Renal pelvis (tissue), 1 donor: ENCODE measurements at regions not wholly inside any gene's neighbourhood (a gene's known extent, or its start where the extent isn't known, plus 50 kb on each side); places are given as distances from the start of the nearest gene placed in this dataset.
"Not testable (repeated sequence)": the region's sequence is repeated elsewhere in the genome, so short reads cannot be mapped to it uniquely, and the experiment has no call there.

Experiments
- DNase-seq: peaks from one replicate; pipeline ENCODE4 v3.0.0-alpha.2; 2013

DNA sequence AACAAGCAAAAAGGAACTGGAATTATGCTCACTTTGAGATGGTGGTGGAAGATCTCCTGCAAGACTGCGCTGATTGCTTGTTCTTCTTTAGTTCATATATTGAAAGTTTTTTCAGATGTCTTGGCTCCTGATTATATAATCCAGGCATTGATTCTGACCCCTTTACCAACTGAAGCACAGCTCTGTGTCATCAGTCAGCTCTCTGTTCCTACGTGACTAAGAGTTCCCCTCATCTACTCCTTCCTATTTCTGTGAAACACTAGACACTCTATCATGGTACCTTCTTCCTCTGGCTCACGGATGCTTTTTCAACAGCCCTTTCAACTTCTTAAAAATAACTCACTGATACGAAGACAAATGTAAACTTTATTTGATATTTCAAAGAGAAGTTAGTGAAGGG lies 788.6 kb downstream of the SOCS6 start:
- DNase-seq, result no peak

DNA sequence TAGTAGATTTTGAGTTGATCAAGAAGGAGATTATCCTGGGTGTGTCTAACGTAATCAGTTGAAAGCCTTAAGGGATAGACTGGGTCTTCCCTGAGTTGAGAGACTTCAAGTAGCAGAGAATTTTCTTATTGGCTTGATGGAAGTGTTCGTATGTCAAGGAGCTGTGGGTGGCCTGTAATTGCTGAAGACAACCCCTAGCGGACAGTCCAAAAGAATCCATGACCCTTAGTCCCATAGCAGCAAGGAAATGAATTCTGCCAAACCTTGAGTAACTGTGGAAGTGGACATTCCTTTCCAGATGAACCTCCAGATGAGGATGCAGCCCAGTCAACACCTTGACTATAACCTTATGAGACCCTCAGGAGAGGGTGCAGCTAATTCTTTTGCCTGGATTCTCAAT lies 786.3 kb downstream of the SOCS6 start:
- no peak for DNase-seq

DNA sequence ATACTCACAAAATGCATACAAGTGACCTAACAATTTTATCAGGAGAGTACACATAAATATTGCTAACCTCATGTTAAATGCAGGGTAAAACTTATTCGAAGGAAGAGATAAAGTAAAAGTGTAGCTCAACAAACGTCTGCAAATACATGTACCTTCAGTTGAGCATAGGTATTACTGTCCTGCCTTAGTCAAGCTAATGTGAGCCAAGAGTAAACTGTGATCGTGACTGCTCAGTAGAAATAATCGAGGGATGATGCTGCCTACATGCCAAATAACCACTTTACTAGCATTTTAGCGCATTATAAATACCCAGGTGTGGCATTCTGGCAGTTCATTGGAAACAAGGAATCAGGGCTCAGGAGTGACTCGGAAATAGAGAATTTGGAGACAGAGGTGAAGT lies 779.5 kb downstream of the SOCS6 start:
- DNase-seq, result no peak

DNA sequence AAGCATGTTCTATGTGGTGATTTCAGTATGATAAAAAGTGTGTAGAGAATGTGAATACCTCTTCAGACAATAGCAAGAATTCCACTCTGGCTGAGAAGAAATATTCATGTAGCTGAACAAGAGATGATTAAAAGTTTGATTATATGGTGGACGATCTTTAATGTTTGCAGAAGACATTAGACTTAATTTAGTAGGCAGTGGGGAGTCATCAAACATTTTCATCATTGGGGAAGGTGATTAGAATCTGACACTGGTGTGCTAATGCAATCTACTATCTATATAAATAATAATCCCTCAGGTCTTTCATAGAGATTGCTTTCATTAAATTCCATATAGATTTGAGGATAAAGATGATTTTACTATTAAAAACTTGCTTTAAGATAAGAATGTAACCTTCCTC lies 761.0 kb downstream of the SOCS6 start:
- DNase-seq, result no peak

DNA sequence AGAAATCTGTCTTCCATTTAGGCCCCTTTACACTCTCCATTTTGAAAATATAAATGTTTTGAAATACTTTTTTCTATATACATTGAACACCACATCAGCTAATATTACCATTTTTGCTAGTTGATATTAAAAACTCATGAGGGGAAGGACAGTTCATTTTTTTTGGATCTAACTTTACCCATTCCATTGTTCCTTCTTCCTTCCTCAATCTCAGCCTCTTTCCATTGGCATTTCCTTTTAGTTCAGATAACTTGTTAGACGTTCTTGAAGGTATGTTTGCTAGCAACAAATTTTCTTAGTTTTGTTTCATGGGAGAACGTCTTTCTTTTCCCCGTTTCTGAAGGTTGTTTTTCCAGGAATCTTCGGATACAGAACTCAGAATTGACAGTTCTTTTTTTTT lies 759.0 kb downstream of the SOCS6 start:
- DNase-seq, result no peak

DNA sequence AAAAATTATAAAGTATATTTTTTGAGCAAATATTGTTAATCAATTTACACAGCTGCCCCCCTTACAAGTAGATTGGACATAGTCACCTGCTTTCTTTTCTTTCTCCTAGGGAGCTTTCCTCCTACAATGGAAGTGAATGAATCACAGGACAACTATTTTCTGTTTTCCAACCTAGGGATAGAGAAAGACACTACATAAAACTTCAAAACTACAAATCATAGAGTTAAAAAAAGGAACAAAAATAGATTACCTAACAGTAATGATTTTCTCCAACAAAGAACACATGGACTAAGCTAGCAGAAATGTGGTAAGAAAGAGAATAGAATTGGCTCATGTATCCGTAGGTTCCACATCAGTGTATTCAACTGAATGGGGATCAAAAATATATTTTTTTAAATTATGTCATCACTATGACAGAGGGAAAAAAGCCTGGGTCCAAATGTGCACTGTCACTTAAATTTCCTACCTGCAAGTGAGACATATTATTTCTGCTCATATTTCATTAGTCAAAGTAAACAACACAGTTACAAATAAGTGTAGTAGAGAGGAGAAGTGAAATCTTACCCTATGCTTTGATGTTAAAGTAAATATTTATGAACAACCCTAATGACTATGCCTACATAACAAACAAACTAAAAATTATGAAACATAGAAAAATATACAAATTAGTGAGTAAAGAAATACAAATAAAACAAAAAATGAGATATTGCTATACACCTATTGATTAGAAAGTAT lies 756.7 kb downstream of the SOCS6 start:
- no peak for DNase-seq

DNA sequence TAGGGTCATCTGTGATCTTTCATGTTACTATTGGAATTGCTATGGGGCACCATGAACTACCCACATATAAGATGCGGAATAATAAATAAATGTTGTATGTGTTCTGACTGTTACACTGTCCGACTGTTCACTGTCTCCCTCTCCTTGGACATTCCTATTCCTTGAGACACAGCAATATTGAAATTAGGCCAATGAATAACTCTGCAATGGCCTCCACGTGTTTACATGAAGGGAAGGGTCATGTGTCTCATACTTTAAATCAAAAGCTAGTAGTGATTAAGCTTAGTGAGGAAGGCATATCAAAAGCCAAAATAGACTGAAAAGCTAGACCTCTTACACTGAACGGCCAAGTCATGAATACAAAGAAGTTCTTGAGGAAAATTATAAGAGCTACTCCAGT lies 751.3 kb downstream of the SOCS6 start:
- no peak for DNase-seq

DNA sequence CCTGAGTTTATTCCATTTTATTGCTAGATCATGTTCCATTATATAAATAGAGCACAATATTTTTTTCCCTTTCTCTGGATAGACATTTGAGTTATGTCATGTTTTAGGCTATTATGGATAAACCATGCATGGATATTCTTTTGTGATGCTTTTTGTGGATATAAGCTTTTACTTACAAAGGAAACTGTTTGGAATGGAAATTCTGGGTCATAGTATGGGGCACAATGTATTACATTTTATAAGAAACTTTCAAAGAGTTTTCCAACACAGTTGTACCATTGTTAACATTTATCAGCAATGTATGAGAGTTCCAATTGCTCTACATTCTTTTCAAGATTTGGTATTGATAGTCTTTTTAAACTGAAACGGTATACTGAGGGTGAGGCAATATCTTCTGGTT lies 749.4 kb downstream of the SOCS6 start:
- DNase-seq, result no peak

DNA sequence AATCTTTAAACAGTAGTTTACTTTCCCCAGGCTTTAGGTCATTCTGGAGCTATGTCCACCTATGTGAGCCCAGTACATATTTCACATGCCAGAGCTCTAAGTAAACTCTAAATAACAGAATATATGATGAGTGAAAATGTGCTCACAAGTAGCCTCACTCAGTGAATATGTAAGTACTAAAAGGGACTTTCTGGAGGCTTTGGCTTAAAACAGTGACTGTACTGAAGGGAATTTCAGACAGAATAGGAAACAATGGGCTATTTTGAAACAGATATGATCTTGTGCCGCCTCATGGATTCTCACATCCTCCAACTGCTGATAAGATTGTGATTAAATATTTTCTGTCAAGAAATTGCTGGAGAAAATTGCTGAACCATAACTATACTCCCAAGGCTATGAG lies 747.9 kb downstream of the SOCS6 start:
- DNase-seq, result peak; percentile 10

DNA sequence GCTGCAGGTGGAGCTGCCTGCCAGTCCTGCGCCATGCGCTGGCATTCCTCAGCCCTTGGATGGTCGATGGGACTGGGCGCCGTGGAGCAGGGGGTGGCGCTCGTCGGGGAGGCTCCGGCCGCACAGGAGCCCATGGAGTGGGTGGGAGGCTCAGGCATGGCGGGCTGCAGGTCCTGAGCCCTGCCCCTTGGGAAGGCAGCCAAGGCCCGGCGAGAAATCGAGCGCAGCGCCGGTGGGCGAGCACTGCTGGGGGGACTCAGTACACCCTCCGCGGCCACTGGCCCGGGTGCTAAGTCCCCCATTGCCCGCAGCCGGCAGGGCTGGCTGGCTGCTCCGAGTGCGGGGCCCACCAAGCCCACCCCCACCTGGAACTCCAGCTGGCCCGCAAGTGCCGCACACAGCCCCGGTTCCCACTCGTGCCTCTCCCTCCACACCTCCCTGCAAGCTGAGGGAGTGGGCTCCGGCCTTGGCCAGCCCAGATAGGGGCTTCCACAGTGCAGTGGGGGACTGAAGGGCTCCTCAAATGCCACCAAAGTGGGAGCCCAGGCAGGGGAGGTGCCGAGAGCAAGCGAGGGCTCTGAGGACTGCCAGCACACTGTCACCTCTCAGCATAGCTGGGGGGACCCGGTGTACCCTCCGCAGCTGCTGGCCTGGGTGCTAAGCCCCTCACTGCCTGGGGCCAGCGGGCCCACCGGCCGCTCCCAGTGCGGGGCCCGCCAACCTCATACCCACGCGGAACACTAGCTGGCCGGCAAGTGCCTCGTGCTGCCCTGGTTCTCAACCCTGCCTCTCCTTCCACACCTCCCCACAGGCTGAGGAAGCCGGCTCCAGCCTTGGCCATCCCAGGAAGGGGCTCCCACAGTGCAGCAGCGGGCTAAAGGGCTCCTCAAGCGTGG lies 742.7 kb downstream of the SOCS6 start:
- DNase-seq, result not testable (repeated sequence)

DNA sequence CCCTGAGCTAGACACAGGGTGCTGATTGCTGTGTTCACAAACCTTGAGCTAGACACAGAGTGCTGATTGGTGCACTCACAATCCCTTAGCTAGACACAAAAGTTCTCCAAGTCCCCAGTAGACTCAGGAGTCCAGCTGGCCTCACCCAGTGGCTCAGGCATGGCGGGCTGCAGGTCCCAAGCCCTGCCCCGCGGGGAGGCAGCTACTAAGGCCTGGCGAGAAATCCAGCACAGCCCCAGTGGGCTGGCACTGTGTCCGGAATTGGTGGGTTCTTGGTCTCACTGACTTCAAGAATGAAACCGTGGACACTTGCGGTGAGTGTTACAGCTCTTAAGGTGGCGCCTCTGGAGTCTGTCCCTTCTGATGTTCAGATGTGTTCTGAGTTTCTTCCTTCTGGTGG lies 741.2 kb downstream of the SOCS6 start:
- not testable (repeated sequence) for DNase-seq

DNA sequence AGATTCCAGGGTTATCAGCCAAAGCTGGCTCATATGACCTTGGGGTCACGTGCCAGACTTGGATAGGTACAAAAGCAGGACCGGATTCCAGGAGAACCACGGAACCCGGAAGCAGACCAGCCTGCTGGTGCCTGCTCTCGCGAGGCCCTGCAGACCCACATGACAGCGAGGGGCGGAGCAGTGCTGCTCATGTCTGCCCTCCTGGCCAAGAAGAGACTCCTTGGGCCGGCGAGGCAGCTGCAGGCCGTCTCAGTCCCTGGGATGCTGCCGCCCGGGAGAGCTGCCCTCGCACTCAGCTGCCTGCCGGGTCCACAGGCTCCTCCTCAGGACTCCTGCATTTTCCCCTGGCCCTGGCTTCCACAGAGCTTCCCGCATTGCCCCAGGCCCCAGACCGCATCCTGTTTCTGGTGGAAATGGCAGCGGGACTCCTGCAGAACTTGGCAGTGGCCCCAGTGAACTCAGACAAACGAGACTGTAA lies 739.5 kb downstream of the SOCS6 start:
- DNase-seq, result no peak

DNA sequence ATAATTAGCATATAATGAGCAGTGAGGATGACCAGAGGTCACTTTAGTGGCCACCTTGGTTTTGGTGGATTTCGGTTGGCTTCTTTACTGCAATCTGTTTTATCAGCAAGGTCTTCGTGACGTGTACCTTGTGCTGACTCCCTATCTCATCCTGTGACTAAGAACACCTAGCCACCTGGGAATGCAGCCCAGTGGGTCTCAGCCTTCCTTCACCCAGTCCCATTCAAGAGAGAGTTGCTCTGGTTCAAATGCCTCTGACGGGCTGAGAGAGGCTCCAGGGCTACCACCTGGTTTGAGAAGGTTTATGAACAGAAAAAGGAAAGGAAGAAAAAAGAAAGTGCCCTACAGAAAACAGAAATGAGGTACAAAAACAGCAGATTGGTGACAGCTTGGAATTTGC lies 738.7 kb downstream of the SOCS6 start:
- DNase-seq, result no peak

DNA sequence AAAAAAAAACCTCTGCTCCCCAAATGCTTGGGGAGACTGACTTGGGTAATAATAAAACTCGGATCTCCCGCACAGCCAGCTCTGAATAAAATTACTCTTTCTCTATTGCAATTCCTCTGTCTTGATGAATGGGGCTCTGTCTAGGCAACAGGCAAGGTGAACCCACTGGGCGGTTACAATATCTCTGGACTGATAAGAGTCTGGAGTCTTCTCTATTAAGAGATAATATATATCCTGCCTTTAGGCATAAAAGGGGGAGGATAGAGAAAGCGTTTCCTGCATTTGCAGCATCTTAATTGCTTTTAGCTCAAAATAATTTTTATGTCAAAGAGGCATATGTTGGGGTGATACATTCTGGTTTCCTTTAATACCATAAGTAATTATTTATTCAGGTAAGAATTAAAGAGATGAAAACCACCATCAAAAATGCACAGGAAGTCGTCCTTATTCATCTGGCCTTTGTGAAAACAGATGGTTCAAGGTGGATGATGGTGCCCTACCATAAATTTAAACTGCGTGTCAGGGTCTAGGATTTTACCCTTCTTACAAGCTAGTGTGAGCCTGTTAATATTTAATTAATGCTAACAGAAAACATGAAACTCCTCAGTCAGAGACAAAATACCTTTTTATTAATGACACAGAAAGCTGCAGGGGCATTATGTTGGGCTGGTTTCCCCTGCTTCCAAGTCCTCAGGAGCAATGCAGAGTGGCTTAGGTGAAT lies 736.8 kb downstream of the SOCS6 start:
- no peak for DNase-seq

DNA sequence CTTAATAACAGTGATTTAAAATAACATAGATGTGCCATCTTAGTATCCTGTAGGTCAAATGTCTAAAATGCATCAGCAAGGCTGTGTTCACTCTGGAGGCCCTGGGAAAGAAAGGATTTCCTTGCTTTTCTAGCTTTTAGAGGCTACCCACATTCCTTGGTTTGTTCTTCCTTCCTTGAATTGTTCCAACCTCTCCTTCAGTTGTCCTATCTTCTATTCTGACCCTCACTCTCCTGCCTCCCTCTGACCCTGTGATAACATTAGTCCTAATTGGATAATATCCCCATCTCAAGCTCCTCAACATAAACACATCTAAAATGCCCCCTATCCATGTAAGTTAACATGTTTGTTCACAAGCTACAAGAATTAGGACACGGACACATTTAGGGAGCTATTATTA lies 733.5 kb downstream of the SOCS6 start:
- DNase-seq, result no peak

DNA sequence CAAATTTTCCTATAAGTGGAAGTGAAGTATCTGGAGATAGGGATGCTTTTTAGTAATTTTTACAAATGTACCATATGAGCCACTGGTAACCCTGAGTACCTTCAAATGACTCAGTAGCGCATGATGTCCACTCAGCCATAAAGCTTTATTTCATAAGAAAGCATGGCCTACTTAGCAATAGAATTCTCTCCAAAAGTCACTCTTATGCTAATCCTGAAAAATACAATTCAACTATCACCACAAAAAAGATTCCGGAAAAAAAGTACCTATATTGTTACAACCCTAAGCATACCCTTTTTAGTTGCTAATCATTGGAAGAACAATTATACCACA lies 732.2 kb downstream of the SOCS6 start:
- no peak for DNase-seq

DNA sequence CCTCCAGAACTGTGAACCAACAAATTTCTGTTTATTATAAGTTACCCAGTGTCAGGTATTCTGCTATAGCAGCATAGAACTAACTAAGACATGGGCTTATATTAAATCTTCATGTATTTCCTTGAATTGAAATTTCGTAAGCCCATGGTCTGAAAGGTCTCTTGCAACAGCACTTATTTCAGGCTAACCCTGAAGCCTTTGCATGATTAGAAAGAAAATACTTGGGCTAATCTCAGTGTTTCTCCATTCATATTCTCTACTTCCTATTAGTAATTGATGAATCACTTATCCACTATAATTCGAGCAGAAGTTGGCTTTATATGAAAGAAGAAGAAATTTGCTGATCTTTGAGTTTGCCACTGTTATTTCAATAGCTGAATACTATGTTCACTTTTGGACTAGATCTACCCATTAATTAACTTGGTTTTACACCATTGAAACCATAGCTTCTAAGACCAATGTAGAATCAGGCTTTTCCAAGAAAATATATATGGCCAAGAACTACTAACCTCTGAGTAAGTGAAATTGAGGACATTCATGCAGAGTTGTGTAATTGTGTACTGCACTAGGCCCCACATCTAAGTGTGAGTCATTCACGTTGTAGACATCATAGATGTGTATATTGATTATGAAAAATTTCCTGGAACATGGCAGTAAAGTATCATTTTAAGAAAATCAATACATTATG lies 731.6 kb downstream of the SOCS6 start:
- DNase-seq, result no peak

DNA sequence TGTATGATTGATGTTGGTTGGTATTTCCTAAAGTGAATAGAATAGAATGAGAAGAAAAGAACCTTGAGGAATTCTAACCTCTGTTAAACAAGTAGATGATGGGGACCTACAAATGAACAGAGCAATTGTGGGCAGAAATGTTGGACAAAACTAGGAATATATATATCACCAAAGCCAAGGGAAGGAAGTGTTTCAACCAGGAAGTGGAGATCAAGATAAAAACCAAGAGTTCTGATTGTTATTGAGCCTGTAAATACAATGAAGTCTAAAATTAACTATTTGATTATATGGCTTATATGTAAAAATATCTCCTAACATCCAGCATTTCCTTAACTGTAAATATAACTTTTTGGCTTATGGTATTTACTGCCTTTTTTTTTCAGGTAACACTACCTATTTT lies 730.0 kb downstream of the SOCS6 start:
- DNase-seq, result no peak

DNA sequence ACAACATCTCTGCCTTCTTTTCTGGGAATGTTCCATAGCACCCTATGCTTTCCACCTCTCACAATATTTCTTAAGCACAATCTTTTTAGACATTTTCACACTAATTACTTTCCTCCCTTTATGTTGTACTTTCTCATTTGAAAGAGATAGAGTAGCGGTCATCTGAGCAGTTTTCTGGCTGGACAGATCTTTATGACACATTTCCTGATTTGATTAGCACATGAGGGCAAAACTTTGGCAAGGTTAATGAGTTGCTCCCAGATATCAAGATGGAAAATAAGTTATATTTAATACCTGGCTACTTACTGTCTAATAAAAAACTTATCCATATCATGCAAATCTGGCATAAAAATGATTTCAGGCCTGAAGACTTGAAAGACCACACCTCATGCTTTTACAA lies 723.9 kb downstream of the SOCS6 start:
- DNase-seq, result no peak

DNA sequence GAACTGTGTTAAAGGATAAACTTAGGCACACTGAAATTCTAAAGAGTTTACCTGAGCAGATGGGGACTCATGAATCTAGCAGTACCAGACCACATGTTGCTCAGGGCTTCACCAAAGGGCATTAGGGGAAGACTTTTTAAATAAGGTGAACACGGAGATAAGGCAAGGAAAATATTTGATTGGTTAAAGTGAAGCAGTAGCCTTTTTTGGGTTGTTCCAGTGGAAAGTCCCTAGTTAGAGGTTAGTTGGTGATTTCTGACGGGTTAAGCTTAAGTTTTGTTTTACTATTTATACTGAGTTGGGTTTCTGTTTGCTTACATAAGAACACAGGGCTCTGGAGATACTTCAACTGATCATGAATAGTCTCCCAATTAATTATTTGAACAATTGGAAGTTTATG lies 722.5 kb downstream of the SOCS6 start:
- no peak for DNase-seq

DNA sequence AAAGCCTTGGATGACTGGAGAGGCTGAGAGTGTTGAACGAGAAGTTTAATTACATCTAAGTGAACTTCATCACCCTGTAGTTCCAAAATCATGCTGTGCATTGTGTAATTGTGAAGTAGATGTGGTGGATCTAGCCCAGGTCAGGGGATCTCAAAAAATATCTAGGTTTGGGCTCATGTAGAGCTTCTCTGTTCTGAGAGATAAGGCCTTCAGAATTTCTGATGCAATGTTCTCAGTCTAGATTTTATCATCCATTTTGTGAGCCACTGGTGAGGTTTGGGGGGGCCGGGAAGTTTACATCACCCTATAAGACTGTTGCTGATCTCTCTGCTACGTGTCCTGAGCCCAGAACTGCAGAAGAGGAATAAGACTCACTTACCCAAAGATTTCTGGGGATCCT lies 719.4 kb downstream of the SOCS6 start:
- no peak for DNase-seq

DNA sequence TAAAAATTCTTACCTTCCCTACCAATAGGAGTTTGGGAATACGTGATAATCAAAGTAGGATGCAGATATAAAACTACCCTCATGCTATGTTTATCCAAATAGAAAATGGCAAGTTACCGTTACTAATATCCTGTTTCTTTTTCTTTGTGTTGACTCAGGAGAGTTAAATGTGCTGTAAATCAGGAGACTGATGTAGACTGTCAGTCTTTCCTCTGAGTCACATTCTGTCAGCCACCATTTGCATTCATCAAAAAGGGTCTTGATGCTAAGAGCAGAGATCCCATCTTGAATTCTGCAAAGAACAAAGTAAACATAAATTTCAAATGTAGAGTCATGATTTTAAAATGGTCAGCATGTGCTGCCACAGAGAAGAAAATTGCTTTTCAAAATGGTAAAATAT lies 712.8 kb downstream of the SOCS6 start:
- DNase-seq, result no peak
